GM18508 (cell line): ENCODE measurements at regions not wholly inside any gene's neighbourhood (a gene's known extent, or its start where the extent isn't known, plus 50 kb on each side); places are given as distances from the start of the nearest gene placed in this dataset.
"Not testable (repeated sequence)": the region's sequence is repeated elsewhere in the genome, so short reads cannot be mapped to it uniquely, and the experiment has no call there.

Experiments used
- ATAC-seq: cut with Tn5 transposase; IDR thresholded peaks from one replicate; pipeline ENCODE4 v1.9.1; 2021; ENCODE audit warnings: moderate number of reproducible peaks; ENCODE audit not compliant: insufficient read depth, unreplicated experiment

GRCh38 chr11:133656082-133656635, 123.9 kb upstream of the OPCML start:
- no peak for ATAC-seq

GRCh38 chr11:133654630-133655212, 122.4 kb upstream of the OPCML start:
- no peak for ATAC-seq

GRCh38 chr11:133653336-133653735, 121.0 kb upstream of the OPCML start:
- ATAC-seq, result no peak

GRCh38 chr11:133650082-133650481, 117.8 kb upstream of the OPCML start:
- ATAC-seq, result no peak

- no peak for ATAC-seq
These were observed 116.7 kb upstream of the OPCML start for GRCh38 chr11:133649040-133649439.

GRCh38 chr11:133639408-133639807, 107.1 kb upstream of the OPCML start:
- ATAC-seq, result no peak

GRCh38 chr11:133638921-133639320, 106.6 kb upstream of the OPCML start:
- no peak for ATAC-seq

- no peak for ATAC-seq
These were observed 104.5 kb upstream of the OPCML start for GRCh38 chr11:133636711-133637355.

GRCh38 chr11:133635244-133635739, 103.0 kb upstream of the OPCML start:
- no peak for ATAC-seq

- ATAC-seq, result not testable (repeated sequence)
These were observed 96.1 kb upstream of the OPCML start for GRCh38 chr11:133628371-133628770.

GRCh38 chr11:133621611-133622010, 89.3 kb upstream of the OPCML start:
- ATAC-seq, result no peak

GRCh38 chr11:133619973-133620372, 87.7 kb upstream of the OPCML start:
- no peak for ATAC-seq

GRCh38 chr11:133619397-133619796, 87.1 kb upstream of the OPCML start:
- no peak for ATAC-seq

- no peak for ATAC-seq
These were observed 86.2 kb upstream of the OPCML start for GRCh38 chr11:133618544-133618943.

- ATAC-seq, result no peak
These were observed 76.2 kb upstream of the OPCML start for GRCh38 chr11:133608496-133608895.

- ATAC-seq, result no peak
These were observed 73.8 kb upstream of the OPCML start for GRCh38 chr11:133606124-133606523.

- ATAC-seq, result no peak
These were observed 73.2 kb upstream of the OPCML start for GRCh38 chr11:133605482-133605881.

- no peak for ATAC-seq
These were observed 69.3 kb upstream of the OPCML start for GRCh38 chr11:133601641-133602040.

GRCh38 chr11:133600786-133601185, 68.5 kb upstream of the OPCML start:
- no peak for ATAC-seq

- ATAC-seq, result no peak
These were observed 68.0 kb upstream of the OPCML start for GRCh38 chr11:133600306-133600705.

GRCh38 chr11:133598906-133599305, 66.6 kb upstream of the OPCML start:
- ATAC-seq, result no peak

- no peak for ATAC-seq
These were observed 64.9 kb upstream of the OPCML start for GRCh38 chr11:133597236-133597635.
